HEK293 (cell line): ENCODE measurements at regions not wholly inside any gene's neighbourhood (a gene's known extent, or its start where the extent isn't known, plus 50 kb on each side); places are given as distances from the start of the nearest gene placed in this dataset.

Source experiments
- CTCF ChIA-PET: fragments of 350-600 bp; formaldehyde crosslinking; extraction: SDS; loops from one replicate; lab custom pipeline; 2021; ENCODE audit warnings: antibody characterized with exemption; lab: Yijun Ruan, JAX
- POLR2A ChIA-PET: fragments of 300-600 bp; formaldehyde crosslinking; extraction: SDS; loops from one replicate; lab custom pipeline; 2020; ENCODE audit warnings: antibody characterized with exemption, inconsistent platforms; lab: Yijun Ruan, JAX
- H3K27ac ChIP-seq: fragments of 200-500 bp; sonication (Bioruptor generic); 2 replicates; pipeline ENCODE4 v1.5.1; 2014; ENCODE audit warnings: low read depth, low read length, control low read depth, inconsistent platforms; ENCODE audit errors: extremely low read depth
- H3K36me3 ChIP-seq, 2 experiments: fragments of 200-500 bp in 1 of 2; sonication (Bioruptor generic) in 1 of 2; 1 replicate in 1 of 2; 2 replicates in 1 of 2; pipeline ENCODE4 v1.5.1; 2014 to 2017; ENCODE audit warnings: inconsistent platforms in 2 of 2, low read length in 2 of 2; ENCODE audit not compliant: control insufficient read depth in 2 of 2, insufficient read depth in 1 of 2
- H3K4me1 ChIP-seq: fragments of 200-500 bp; sonication (Bioruptor generic); 2 replicates; pipeline ENCODE4 v1.5.1; 2014; ENCODE audit warnings: mild to moderate bottlenecking, low read length, inconsistent platforms; ENCODE audit not compliant: control insufficient read depth, insufficient read depth
- H3K4me3 ChIP-seq: 2 replicates; pipeline ENCODE4 v1.5.1; 2011; ENCODE audit warnings: low read depth, mild to moderate bottlenecking, control low read depth, low read length, moderate library complexity
- H3K9me3 ChIP-seq: fragments of 200-500 bp; sonication (Bioruptor generic); 2 replicates; pipeline ENCODE4 v1.5.1; 2014; ENCODE audit warnings: low read depth, low read length, inconsistent platforms; ENCODE audit not compliant: control insufficient read depth, insufficient read depth
- GLI2 ChIP-seq: fragments of 450-650 bp; formaldehyde crosslinking; IDR thresholded peaks from 2 replicates; pipeline ENCODE4; 2017; ENCODE audit warnings: missing biosample characterization, missing genetic modification characterization, low read depth, borderline replicate concordance
- GLIS2 ChIP-seq: fragments of 450-650 bp; formaldehyde crosslinking; IDR thresholded peaks from 2 replicates; pipeline ENCODE4 v1.5.1; 2016; ENCODE audit warnings: missing biosample characterization, missing genetic modification characterization
- HIC1 ChIP-seq: fragments of 450-650 bp; formaldehyde crosslinking; IDR thresholded peaks from 2 replicates; pipeline ENCODE4 v1.5.1; 2016; ENCODE audit warnings: missing biosample characterization, missing genetic modification characterization
- KLF10 ChIP-seq: fragments of 450-650 bp; IDR thresholded peaks from 2 replicates; pipeline ENCODE4 v1.5.1; 2018; ENCODE audit warnings: missing biosample characterization, mild to moderate bottlenecking, missing genetic modification characterization
- ZBTB48 ChIP-seq: fragments of 450-650 bp; formaldehyde crosslinking; IDR thresholded peaks from 2 replicates; pipeline ENCODE4 v1.5.1; 2016; ENCODE audit warnings: missing biosample characterization, missing genetic modification characterization
- ZFHX2 ChIP-seq: fragments of 450-650 bp; formaldehyde crosslinking; conservative IDR thresholded peaks from 2 replicates; pipeline ENCODE4 v1.5.1; 2016; ENCODE audit warnings: missing biosample characterization, missing genetic modification characterization
- ZFP41 ChIP-seq: fragments of 450-650 bp; formaldehyde crosslinking; IDR thresholded peaks from 2 replicates; pipeline ENCODE4 v1.5.1; 2016; ENCODE audit warnings: missing biosample characterization, missing genetic modification characterization, borderline replicate concordance
- ZNF16 ChIP-seq: fragments of 450-650 bp; formaldehyde crosslinking; IDR thresholded peaks from 2 replicates; pipeline ENCODE4 v1.5.1; 2016; ENCODE audit warnings: low read depth, missing biosample characterization, missing genetic modification characterization
- ZNF175 ChIP-seq: fragments of 450-650 bp; formaldehyde crosslinking; IDR thresholded peaks from 2 replicates; pipeline ENCODE4 v1.5.1; 2016; ENCODE audit warnings: missing biosample characterization, missing genetic modification characterization
- ZNF302 ChIP-seq: fragments of 450-650 bp; formaldehyde crosslinking; IDR thresholded peaks from 2 replicates; pipeline ENCODE4 v1.5.1; 2016; ENCODE audit warnings: missing biosample characterization, missing genetic modification characterization, low read depth
- ZNF341 ChIP-seq: fragments of 450-650 bp; formaldehyde crosslinking; IDR thresholded peaks from 2 replicates; pipeline ENCODE4; 2016; ENCODE audit warnings: low read depth, missing biosample characterization, missing genetic modification characterization
- ZNF391 ChIP-seq: fragments of 450-650 bp; formaldehyde crosslinking; IDR thresholded peaks from 2 replicates; pipeline ENCODE4 v1.5.1; 2016; ENCODE audit warnings: low read depth, missing biosample characterization, missing genetic modification characterization, borderline replicate concordance
- ZNF394 ChIP-seq: fragments of 450-650 bp; formaldehyde crosslinking; IDR thresholded peaks from 2 replicates; pipeline ENCODE4 v1.5.1; 2016; ENCODE audit warnings: missing biosample characterization, missing genetic modification characterization, mild to moderate bottlenecking, moderate library complexity, borderline replicate concordance
- ZNF404 ChIP-seq: fragments of 450-650 bp; formaldehyde crosslinking; IDR thresholded peaks from 2 replicates; pipeline ENCODE4 v1.5.1; 2017; ENCODE audit warnings: missing biosample characterization, missing genetic modification characterization
- ZNF416 ChIP-seq: fragments of 450-650 bp; formaldehyde crosslinking; IDR thresholded peaks from 2 replicates; pipeline ENCODE4 v1.5.1; 2016; ENCODE audit warnings: missing biosample characterization, missing genetic modification characterization
- ZNF518A ChIP-seq: fragments of 450-650 bp; formaldehyde crosslinking; conservative IDR thresholded peaks from 2 replicates; pipeline ENCODE4 v1.5.1; 2016; ENCODE audit warnings: low read depth, missing biosample characterization, missing genetic modification characterization
- ZNF544 ChIP-seq: fragments of 450-650 bp; formaldehyde crosslinking; IDR thresholded peaks from 2 replicates; pipeline ENCODE4 v1.5.0; 2017; ENCODE audit warnings: missing biosample characterization, missing genetic modification characterization
- ZNF76 ChIP-seq: fragments of 450-650 bp; formaldehyde crosslinking; IDR thresholded peaks from 2 replicates; pipeline ENCODE4; 2016; ENCODE audit warnings: low read depth, missing biosample characterization, missing genetic modification characterization, borderline replicate concordance
- ZNF785 ChIP-seq: fragments of 450-650 bp; formaldehyde crosslinking; IDR thresholded peaks from 2 replicates; pipeline ENCODE4 v1.5.1; 2016; ENCODE audit warnings: missing biosample characterization, missing genetic modification characterization
- ZNF791 ChIP-seq: fragments of 450-650 bp; formaldehyde crosslinking; IDR thresholded peaks from 2 replicates; pipeline ENCODE4 v1.5.1; 2016; ENCODE audit warnings: missing biosample characterization, missing genetic modification characterization
- ZNF843 ChIP-seq: fragments of 450-650 bp; formaldehyde crosslinking; IDR thresholded peaks from 2 replicates; pipeline ENCODE4 v1.5.1; 2016; ENCODE audit warnings: missing biosample characterization, missing genetic modification characterization
- TF ChIP-seq, protein P1 (sequence below): fragments of 450-650 bp; formaldehyde crosslinking; IDR thresholded peaks from 2 replicates; pipeline ENCODE4 v1.5.1; 2016; ENCODE audit warnings: missing biosample characterization, missing genetic modification characterization
- TF ChIP-seq, protein P2 (sequence below): fragments of 450-650 bp; formaldehyde crosslinking; IDR thresholded peaks from 2 replicates; pipeline ENCODE4 v1.5.1; 2016; ENCODE audit warnings: missing biosample characterization, missing genetic modification characterization

DNA sequence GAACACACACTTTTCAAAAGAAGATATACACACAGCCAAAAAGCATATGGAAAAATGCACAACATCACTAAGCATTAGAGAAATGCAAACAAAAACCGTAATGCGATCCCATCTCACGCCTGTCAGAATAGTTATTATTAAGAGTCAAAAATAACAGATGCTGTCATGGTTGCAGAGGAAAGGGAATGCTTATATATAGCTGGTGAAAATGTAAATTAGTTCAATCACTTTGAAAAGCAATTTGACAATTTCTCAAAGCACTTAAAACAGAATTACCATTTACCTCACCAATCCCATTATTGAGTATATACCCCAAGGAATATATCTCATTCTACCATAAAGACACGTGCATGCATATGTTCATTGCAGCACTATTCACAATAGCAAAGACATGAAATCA lies 126.8 kb upstream of the MRPS30 start:
- CTCF ChIA-PET, result no interaction called here
- Histone ChIP-seq H3K9me3 (no peaks in the 10 kb centered on the region), H3K36me3 (no peaks in the 10 kb centered on the region), H3K4me3 (no peak overlapping the region), H3K4me1 (no peaks in the 10 kb centered on the region), H3K27ac (no peak overlapping the region)
- POLR2A ChIA-PET, result no interaction called here
- no peak for TF ChIP-seq ZNF404 (tag by site-specific recombination)
- TF ChIP-seq ZNF518A (tag by site-specific recombination), result no peak
- TF ChIP-seq ZFHX2 (tag by site-specific recombination), result no peak
- no peak for TF ChIP-seq ZNF302 (tag by site-specific recombination)
- no peak for TF ChIP-seq GLIS2
- no peak for TF ChIP-seq ZNF341 (tag by site-specific recombination)
- TF ChIP-seq ZNF16, result no peak
- no peak for TF ChIP-seq KLF10 (tag by site-specific recombination)

DNA sequence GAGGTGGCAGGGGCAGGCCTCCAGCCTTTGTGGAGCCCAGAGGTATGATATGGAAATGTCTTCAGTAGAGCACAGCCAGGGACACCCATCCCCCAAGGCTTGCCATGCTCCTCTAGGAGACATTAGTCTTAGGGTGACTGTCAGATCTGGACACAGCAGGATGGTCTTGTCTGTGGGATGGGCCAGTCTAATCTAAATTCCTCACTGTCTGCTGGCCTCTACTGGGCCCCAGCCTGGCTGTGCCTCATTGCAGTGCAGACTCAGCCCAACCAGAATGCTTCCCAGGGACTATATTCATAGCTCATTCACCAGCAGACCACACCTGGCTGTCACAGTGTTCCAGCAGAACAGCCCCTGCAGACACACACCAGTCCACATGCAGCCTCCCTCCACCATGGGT lies 129.5 kb upstream of the MRPS30 start:
- no peak overlapping the region for H3K27ac ChIP-seq
- CTCF ChIA-PET, result no interaction called here
- no peak overlapping the region for H3K4me3 ChIP-seq
- POLR2A ChIA-PET, result no interaction called here
- no peaks in the 10 kb centered on the region for H3K36me3 ChIP-seq
- TF ChIP-seq, protein P1, sequence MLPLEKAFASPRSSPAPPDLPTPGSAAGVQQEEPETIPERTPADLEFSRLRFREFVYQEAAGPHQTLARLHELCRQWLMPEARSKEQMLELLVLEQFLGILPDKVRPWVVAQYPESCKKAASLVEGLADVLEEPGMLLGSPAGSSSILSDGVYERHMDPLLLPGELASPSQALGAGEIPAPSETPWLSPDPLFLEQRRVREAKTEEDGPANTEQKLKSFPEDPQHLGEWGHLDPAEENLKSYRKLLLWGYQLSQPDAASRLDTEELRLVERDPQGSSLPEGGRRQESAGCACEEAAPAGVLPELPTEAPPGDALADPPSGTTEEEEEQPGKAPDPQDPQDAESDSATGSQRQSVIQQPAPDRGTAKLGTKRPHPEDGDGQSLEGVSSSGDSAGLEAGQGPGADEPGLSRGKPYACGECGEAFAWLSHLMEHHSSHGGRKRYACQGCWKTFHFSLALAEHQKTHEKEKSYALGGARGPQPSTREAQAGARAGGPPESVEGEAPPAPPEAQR (tag by site-specific recombination), result no peak
- TF ChIP-seq ZNF76 (tag by site-specific recombination), result no peak
- TF ChIP-seq ZNF544 (tag by site-specific recombination), result no peak
- no peak for TF ChIP-seq GLIS2
- no peaks in the 10 kb centered on the region for H3K4me1 ChIP-seq
- no peaks in the 10 kb centered on the region for H3K9me3 ChIP-seq

GRCh38 chr5:44675296-44675695 lies 133.5 kb upstream of the MRPS30 start:
- H3K27ac ChIP-seq, result no peak overlapping the region
- POLR2A ChIA-PET, result no interaction called here
- CTCF ChIA-PET, result no interaction called here
- H3K9me3 ChIP-seq, result no peaks in the 10 kb centered on the region
- no peaks in the 10 kb centered on the region for H3K4me1 ChIP-seq
- no peak overlapping the region for H3K4me3 ChIP-seq
- no peaks in the 10 kb centered on the region for H3K36me3 ChIP-seq
- no peak for TF ChIP-seq ZBTB48 (tag by site-specific recombination)
- TF ChIP-seq ZNF791, result no peak
- TF ChIP-seq HIC1, result no peak
- no peak for TF ChIP-seq ZNF394
- TF ChIP-seq ZNF785 (tag by site-specific recombination), result no peak
- no peak for TF ChIP-seq ZNF843 (tag by site-specific recombination)
- TF ChIP-seq ZNF391 (tag by site-specific recombination), result no peak
- TF ChIP-seq ZFP41, result no peak
- TF ChIP-seq GLI2 (tag by site-specific recombination), result no peak
- no peak for TF ChIP-seq ZNF175 (tag by site-specific recombination)
- TF ChIP-seq ZNF416 (tag by site-specific recombination), result no peak
- TF ChIP-seq, protein P2, sequence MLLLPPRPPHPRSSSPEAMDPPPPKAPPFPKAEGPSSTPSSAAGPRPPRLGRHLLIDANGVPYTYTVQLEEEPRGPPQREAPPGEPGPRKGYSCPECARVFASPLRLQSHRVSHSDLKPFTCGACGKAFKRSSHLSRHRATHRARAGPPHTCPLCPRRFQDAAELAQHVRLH (tag by site-specific recombination), result no peak
